HCT116 (cell line): ENCODE measurements at regions not wholly inside any gene's neighbourhood (a gene's known extent, or its start where the extent isn't known, plus 50 kb on each side); places are given as distances from the start of the nearest gene placed in this dataset.

ENCODE experiments used
- ATAC-seq: fragments of 200-7000 bp; cut with Tn5 transposase; 2 replicates; pipeline ENCODE4 v1.9.1; 2020; ENCODE audit warnings: mild to moderate bottlenecking, moderate library complexity
- BruUV-seq: library from RNA; stranded (reverse); fragments of 400-500 nt; replicated peaks from 2 replicates; lab custom pipeline; 2021; lab: Mats Ljungman, UMichigan
- CTCF ChIA-PET: fragments of 300-600 bp; sonication (Branson Sonifier 250); formaldehyde crosslinking; loops from one replicate; lab custom pipeline; 2021; ENCODE audit warnings: antibody characterized with exemption; lab: Charles Lee
- POLR2A ChIA-PET: fragments of 300-600, 350-600 bp; sonication (Branson Sonifier 250); formaldehyde crosslinking; loops from one replicate; lab custom pipeline; 2021; ENCODE audit warnings: antibody characterized with exemption; lab: Charles Lee
- RAD21 ChIA-PET, 2 experiments: fragments of 300-600 bp; sonication (Branson Sonifier 250); formaldehyde crosslinking; loops; one replicate each; lab custom pipeline; 2023; ENCODE audit warnings: low total read pairs in 2 of 2; ENCODE audit not compliant: uncharacterized antibody in 2 of 2, unreplicated experiment in 2 of 2, low non-redundant PET in 1 of 2; lab: Charles Lee
- DNase-seq: peaks from one replicate; pipeline ENCODE4 v3.0.0-alpha.2; 2010; ENCODE audit warnings: low read depth, low spot score
- H2AFZ ChIP-seq: fragments of 200-600 bp; shearing (Covaris generic), sonication (generic); 2 replicates; pipeline ENCODE4 v1.6.1; 2017; ENCODE audit warnings: low read depth, mixed run types, mixed read lengths, antibody characterized with exemption, low read length; ENCODE audit not compliant: poor library complexity, severe bottlenecking
- H3K27ac ChIP-seq: 2 replicates; pipeline ENCODE4 v1.5.1; 2012; ENCODE audit warnings: low read depth, low read length
- H3K27me3 ChIP-seq: fragments of 200-600 bp; sonication (generic); 2 replicates; pipeline ENCODE4 v1.6.1; 2016; ENCODE audit warnings: mixed run types, low read length, mixed read lengths; ENCODE audit not compliant: insufficient read depth
- H3K36me3 ChIP-seq, 2 experiments: fragments of 200-500 bp in 1 of 2; fragments of 200-600 bp in 1 of 2; sonication (Bioruptor generic) in 1 of 2; sonication (generic) in 1 of 2; 2 replicates each; pipeline versions ENCODE4 v1.5.1 to v1.6.1; 2014 to 2016; ENCODE audit warnings: low read length in 2 of 2, inconsistent platforms in 1 of 2, mixed read lengths in 1 of 2, mixed run types in 1 of 2; ENCODE audit not compliant: insufficient read depth in 2 of 2, control insufficient read depth in 1 of 2
- H3K4me1 ChIP-seq, 2 experiments: fragments of 200-600 bp in 1 of 2; sonication (generic) in 1 of 2; 2 replicates each; pipeline versions ENCODE4 v1.5.1 to v1.6.1; 2012 to 2017; ENCODE audit warnings: low read length in 2 of 2, inconsistent platforms in 1 of 2, mild to moderate bottlenecking in 1 of 2, mixed read lengths in 1 of 2, mixed run types in 1 of 2, moderate library complexity in 1 of 2; ENCODE audit not compliant: insufficient read depth in 2 of 2, control insufficient read depth in 1 of 2
- H3K4me2 ChIP-seq: fragments of 200-600 bp; sonication (generic); 2 replicates; pipeline ENCODE4 v1.6.1; 2017; ENCODE audit warnings: mixed run types, low read length, mixed read lengths
- H3K4me3 ChIP-seq, 2 experiments: fragments of 200-600 bp in 1 of 2; sonication (generic) in 1 of 2; replicated peaks in 1 of 2; 2 replicates each; pipeline ENCODE4 v1.5.1; 2011 to 2016; ENCODE audit warnings: low read length in 2 of 2, control low read depth in 1 of 2, low read depth in 1 of 2, mild to moderate bottlenecking in 1 of 2, mixed read lengths in 1 of 2, mixed run types in 1 of 2
- H3K79me2 ChIP-seq: fragments of 200-600 bp; sonication (generic); 2 replicates; pipeline ENCODE4 v1.6.1; 2017; ENCODE audit warnings: mild to moderate bottlenecking, mixed run types, low read length, moderate library complexity, mixed read lengths; ENCODE audit not compliant: insufficient read depth
- H3K9ac ChIP-seq: fragments of 200-600 bp; sonication (generic); 2 replicates; pipeline ENCODE4 v1.6.1; 2016; ENCODE audit warnings: low read length, mixed read lengths
- H3K9me2 ChIP-seq: fragments of 200-600 bp; sonication (generic), shearing (Covaris generic); 2 replicates; pipeline ENCODE4 v1.6.1; 2017; ENCODE audit warnings: mixed run types, mild to moderate bottlenecking, moderate library complexity; ENCODE audit not compliant: insufficient read depth
- H3K9me3 ChIP-seq, 2 experiments: fragments of 200-500 bp in 1 of 2; fragments of 200-600 bp in 1 of 2; sonication (Bioruptor generic) in 1 of 2; sonication (generic) in 1 of 2; 2 replicates each; pipeline ENCODE4 v1.6.1; 2014 to 2017; ENCODE audit warnings: low read length in 2 of 2, mixed read lengths in 2 of 2, inconsistent platforms in 1 of 2, low read depth in 1 of 2, mild to moderate bottlenecking in 1 of 2, mixed run types in 1 of 2, moderate library complexity in 1 of 2; ENCODE audit not compliant: control insufficient read depth in 1 of 2, insufficient read depth in 1 of 2
- H4K20me1 ChIP-seq: fragments of 200-600 bp; sonication (generic), shearing (Covaris generic); 2 replicates; pipeline ENCODE4 v1.6.1; 2017; ENCODE audit warnings: mixed run types, mild to moderate bottlenecking, moderate library complexity; ENCODE audit not compliant: insufficient read depth
- CBX3 ChIP-seq: IDR thresholded peaks from 2 replicates; pipeline ENCODE4 v1.6.1; 2012; ENCODE audit warnings: low read depth
- CEBPB ChIP-seq: IDR thresholded peaks from 2 replicates; pipeline ENCODE4 v1.6.1; 2012; ENCODE audit warnings: low read depth
- CTCF ChIP-seq, 3 experiments: fragments of 200-600 bp in 1 of 3; sonication (generic) in 1 of 3; IDR thresholded peaks in 2 of 3; conservative IDR thresholded peaks in 1 of 3; 2 replicates each; pipeline ENCODE4 v1.5.1; 2012 to 2017; ENCODE audit warnings: low read depth in 2 of 3, low read length in 2 of 3, antibody characterized with exemption in 1 of 3, borderline replicate concordance in 1 of 3, control low read depth in 1 of 3, mild to moderate bottlenecking in 1 of 3, mixed read lengths in 1 of 3, mixed run types in 1 of 3, moderate library complexity in 1 of 3; ENCODE audit not compliant: insufficient read depth in 1 of 3
- ELF1 ChIP-seq: IDR thresholded peaks from 2 replicates; pipeline ENCODE4 v1.6.1; 2012; ENCODE audit warnings: low read depth, borderline replicate concordance
- POLR2A ChIP-seq: IDR thresholded peaks from 2 replicates; pipeline ENCODE4 v1.7.0; 2011; ENCODE audit warnings: borderline replicate concordance; ENCODE audit not compliant: insufficient read depth, insufficient read length; ENCODE audit errors: extremely low read depth
- POLR2AphosphoS5 ChIP-seq: IDR thresholded peaks from 2 replicates; pipeline ENCODE4 v1.6.1; 2011; ENCODE audit warnings: mild to moderate bottlenecking, low read depth, low read length, moderate library complexity
- SIN3A ChIP-seq: IDR thresholded peaks from 2 replicates; pipeline ENCODE4 v1.6.1; 2012; ENCODE audit warnings: low read depth
- YY1 ChIP-seq: IDR thresholded peaks from 2 replicates; pipeline ENCODE4 v1.6.1; 2011; ENCODE audit warnings: low read length, low read depth, moderate library complexity, mild to moderate bottlenecking; ENCODE audit not compliant: insufficient replicate concordance; ENCODE audit errors: extremely low read depth
- ZBTB33 ChIP-seq: IDR thresholded peaks from 2 replicates; pipeline ENCODE4 v1.6.1; 2011; ENCODE audit warnings: mild to moderate bottlenecking, low read length, moderate library complexity; ENCODE audit not compliant: insufficient replicate concordance; ENCODE audit errors: extremely low read depth
- ZNF274 ChIP-seq: fragments of 200-500 bp; sonication (Bioruptor generic); IDR thresholded peaks from 2 replicates; pipeline ENCODE4 v1.6.1; 2014; ENCODE audit warnings: mild to moderate bottlenecking, low read depth, low read length, inconsistent platforms
- intact Hi-C: fragments of 100-400 bp; cut with micrococcal nuclease; formaldehyde crosslinking; loops from 2 replicates; pipeline ENCODE4 v1.10.0; 2022

- Histone ChIP-seq H3K27ac (no peak overlapping the region), H3K9me3 (no peaks in the 10 kb centered on the region)
- TF ChIP-seq POLR2AphosphoS5 (no peak), CEBPB (no peak), SIN3A (no peak)
- TF ChIP-seq, all 23 proteins: peak for 0
- BruUV-seq, result no TSS peak
- ChIA-PET POLR2A (no interaction called here), RAD21 (no interaction called here), CTCF (no interaction called here)
- H4K20me1 ChIP-seq, result no peaks in the 10 kb centered on the region
- no peaks in the 10 kb centered on the region for H3K9me2 ChIP-seq
- DNase-seq (no peak), ATAC-seq (no peak)
- no peak overlapping the region for H2AFZ ChIP-seq
- no peak overlapping the region for H3K4me3 ChIP-seq
- H3K36me3 ChIP-seq, result no peaks in the 10 kb centered on the region
- no peak overlapping the region for H3K9ac ChIP-seq
- intact Hi-C loops, result no loop called here
- no peaks in the 10 kb centered on the region for H3K79me2 ChIP-seq
- no peaks in the 10 kb centered on the region for H3K27me3 ChIP-seq
- no peaks in the 10 kb centered on the region for H3K4me1 ChIP-seq
- H3K4me2 ChIP-seq, result no peak overlapping the region
These were observed 100.1 kb upstream of the MRPS22 start for GRCh38 chr3:139243710-139244109.

DNA sequence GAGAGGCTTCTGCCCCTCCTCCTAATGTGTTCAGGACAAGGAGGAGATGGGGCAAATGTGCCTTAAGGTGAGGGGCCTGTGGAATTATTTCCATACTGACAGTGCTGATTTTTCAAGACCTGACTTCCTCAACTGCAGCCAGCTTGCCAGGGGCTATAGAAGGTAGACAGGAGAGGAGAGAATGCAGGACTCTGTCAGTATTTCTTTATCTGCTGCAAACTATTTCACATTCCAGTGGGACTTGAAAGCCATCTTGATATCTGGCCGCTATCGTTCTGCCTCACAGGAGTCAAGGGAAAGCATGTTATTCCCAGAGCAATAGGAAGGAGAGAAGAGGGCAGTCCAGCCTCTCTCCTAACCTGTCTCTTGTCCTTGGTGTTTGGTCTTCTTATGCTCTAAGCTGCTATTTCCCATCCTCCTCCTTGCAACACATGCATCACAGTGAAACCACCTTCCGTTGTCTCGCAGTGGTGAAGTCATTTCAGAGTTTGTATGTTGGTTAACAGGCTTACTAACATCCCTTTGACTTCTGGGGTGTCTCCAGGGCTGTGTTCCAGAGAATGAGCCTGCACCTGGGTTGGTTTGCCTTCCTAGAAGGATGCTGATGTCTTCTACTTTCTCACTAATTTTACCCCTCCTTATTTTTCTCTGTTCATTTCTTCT, 95.1 kb upstream of the MRPS22 start:
- H2AFZ ChIP-seq, result no peak overlapping the region
- H3K79me2 ChIP-seq, result no peaks in the 10 kb centered on the region
- intact Hi-C loops, result no loop called here
- ATAC-seq (no peak), DNase-seq (no peak)
- no TSS peak for BruUV-seq
- H3K9me3 ChIP-seq, result 0 out of 4 replicates have a peak, but pooled peaks cover 0 to 5% of the 10 kb centered on the region in 2 experiments
- ChIA-PET CTCF (no interaction called here), POLR2A (no interaction called here), RAD21 (no interaction called here)
- H3K27ac ChIP-seq, result no peak overlapping the region
- no peak overlapping the region for H3K4me2 ChIP-seq
- no peaks in the 10 kb centered on the region for H3K36me3 ChIP-seq
- H4K20me1 ChIP-seq, result no peaks in the 10 kb centered on the region
- H3K4me1 ChIP-seq, result no peaks in the 10 kb centered on the region
- H3K4me3 ChIP-seq, result no peak overlapping the region
- H3K9ac ChIP-seq, result no peak overlapping the region
- H3K27me3 ChIP-seq, result no peaks in the 10 kb centered on the region
- H3K9me2 ChIP-seq, result no peaks in the 10 kb centered on the region
- TF ChIP-seq POLR2A (no peak), CTCF (IDR thresholded peaks at IDR 0.05 in 2 of 3, conservative IDR thresholded peaks at IDR 0.05 in 1 of 3; ENCODE audit: borderline replicate concordance in 1 of 3, insufficient read depth in 1 of 3, low read depth in 2 of 3, low read length in 2 of 3) (no peak), CBX3 (no peak), ZBTB33 (no peak), ZNF274 (no peak), ELF1 (no peak), YY1 (no peak)
- TF ChIP-seq, all 23 proteins: peak for 0
